Neural cell (in vitro differentiated cells): ENCODE measurements at regions not wholly inside any gene's neighbourhood (a gene's known extent, or its start where the extent isn't known, plus 50 kb on each side); places are given as distances from the start of the nearest gene placed in this dataset.

Source experiments
- EP300 ChIP-seq: fragments of 450-650 bp; conservative IDR thresholded peaks from 2 replicates; pipeline ENCODE4 v1.6.1; 2014; ENCODE audit warnings: antibody characterized with exemption, mild to moderate bottlenecking, moderate library complexity; ENCODE audit not compliant: poor library complexity, severe bottlenecking
- EZH2 ChIP-seq: fragments of 200-600, 300-800 bp; shearing (Covaris generic), sonication (generic); IDR thresholded peaks from 2 replicates; pipeline ENCODE4 v1.6.1; 2014; ENCODE audit warnings: antibody characterized with exemption, low read length, borderline replicate concordance, mild to moderate bottlenecking; ENCODE audit not compliant: insufficient read depth, poor library complexity, severe bottlenecking
- MXI1 ChIP-seq: fragments of 450-650 bp; conservative IDR thresholded peaks from 2 replicates; pipeline ENCODE4 v1.6.1; 2014; ENCODE audit warnings: antibody characterized with exemption, mild to moderate bottlenecking; ENCODE audit not compliant: poor library complexity, severe bottlenecking
- POLR2AphosphoS5 ChIP-seq: IDR thresholded peaks from 2 replicates; pipeline ENCODE4 v1.6.1; 2012
- RAD21 ChIP-seq: fragments of 450-650 bp; conservative IDR thresholded peaks from 2 replicates; pipeline ENCODE4 v1.6.1; 2014; ENCODE audit warnings: antibody characterized with exemption, mild to moderate bottlenecking, moderate library complexity
- REST ChIP-seq: IDR thresholded peaks from 2 replicates; pipeline ENCODE4 v1.6.1; 2012; ENCODE audit warnings: borderline replicate concordance
- SMC3 ChIP-seq: fragments of 450-650 bp; conservative IDR thresholded peaks from 2 replicates; pipeline ENCODE4 v1.6.1; 2014; ENCODE audit warnings: antibody characterized with exemption, mild to moderate bottlenecking, moderate library complexity; ENCODE audit not compliant: poor library complexity
- TF ChIP-seq, protein P1 (sequence below): fragments of 450-650 bp; IDR thresholded peaks from 2 replicates; pipeline ENCODE4 v1.5.1; 2014; ENCODE audit warnings: antibody characterized with exemption, mild to moderate bottlenecking, moderate library complexity; ENCODE audit not compliant: poor library complexity, severe bottlenecking

- TF ChIP-seq, protein P1, sequence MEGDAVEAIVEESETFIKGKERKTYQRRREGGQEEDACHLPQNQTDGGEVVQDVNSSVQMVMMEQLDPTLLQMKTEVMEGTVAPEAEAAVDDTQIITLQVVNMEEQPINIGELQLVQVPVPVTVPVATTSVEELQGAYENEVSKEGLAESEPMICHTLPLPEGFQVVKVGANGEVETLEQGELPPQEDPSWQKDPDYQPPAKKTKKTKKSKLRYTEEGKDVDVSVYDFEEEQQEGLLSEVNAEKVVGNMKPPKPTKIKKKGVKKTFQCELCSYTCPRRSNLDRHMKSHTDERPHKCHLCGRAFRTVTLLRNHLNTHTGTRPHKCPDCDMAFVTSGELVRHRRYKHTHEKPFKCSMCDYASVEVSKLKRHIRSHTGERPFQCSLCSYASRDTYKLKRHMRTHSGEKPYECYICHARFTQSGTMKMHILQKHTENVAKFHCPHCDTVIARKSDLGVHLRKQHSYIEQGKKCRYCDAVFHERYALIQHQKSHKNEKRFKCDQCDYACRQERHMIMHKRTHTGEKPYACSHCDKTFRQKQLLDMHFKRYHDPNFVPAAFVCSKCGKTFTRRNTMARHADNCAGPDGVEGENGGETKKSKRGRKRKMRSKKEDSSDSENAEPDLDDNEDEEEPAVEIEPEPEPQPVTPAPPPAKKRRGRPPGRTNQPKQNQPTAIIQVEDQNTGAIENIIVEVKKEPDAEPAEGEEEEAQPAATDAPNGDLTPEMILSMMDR, result no peak
- TF ChIP-seq MXI1 (no peak), EP300 (no peak), EZH2 (no peak), REST (no peak), POLR2AphosphoS5 (no peak), SMC3 (no peak), RAD21 (no peak)
These were observed 908.3 kb upstream of the TMEFF2 start for GRCh38 chr2:193103064-193103463.
